ENCODE measurements at regions not wholly inside any gene's neighbourhood (a gene's known extent, or its start where the extent isn't known, plus 50 kb on each side); places are given as distances from the start of the nearest gene placed in this dataset.

GRCh38 chr9:99282406-99282805 is 60.3 kb downstream of the SEC61B start:
- no peak overlapping the region for H3K9ac ChIP-seq (ENCODE audit: low read length in 5 of 5)
- H3K36me3 ChIP-seq (ENCODE audit: control insufficient read depth in 5 of 5, insufficient read depth in 5 of 5, low read length in 5 of 5): no peaks in the 10 kb centered on the region
- H3K27me3 ChIP-seq (ENCODE audit: control insufficient read depth in 5 of 5, insufficient read depth in 4 of 5, low read length in 5 of 5): no peaks in the 10 kb centered on the region
- no peak overlapping the region for H3K27ac ChIP-seq (ENCODE audit: low read depth, low read length)
- H3K4me1 ChIP-seq (ENCODE audit: control insufficient read depth in 5 of 5, insufficient read depth in 5 of 5, low read length in 5 of 5): no peaks in the 10 kb centered on the region
- H3K9me3 ChIP-seq (ENCODE audit: control insufficient read depth in 5 of 5, low read length in 5 of 5): no peaks in the 10 kb centered on the region
- no peak overlapping the region for H3K4me3 ChIP-seq (ENCODE audit: low read depth in 1 of 5, low read length in 5 of 5)

- no peaks in the 10 kb centered on the region for H3K27me3 ChIP-seq (ENCODE audit: control insufficient read depth in 5 of 5, insufficient read depth in 4 of 5, low read length in 5 of 5)
- no peak overlapping the region for H3K9ac ChIP-seq (ENCODE audit: low read length in 5 of 5)
- no peaks in the 10 kb centered on the region for H3K36me3 ChIP-seq (ENCODE audit: control insufficient read depth in 5 of 5, insufficient read depth in 5 of 5, low read length in 5 of 5)
- no peaks in the 10 kb centered on the region for H3K9me3 ChIP-seq (ENCODE audit: control insufficient read depth in 5 of 5, low read length in 5 of 5)
- no peak overlapping the region for H3K27ac ChIP-seq (ENCODE audit: low read depth, low read length)
- H3K4me1 ChIP-seq (ENCODE audit: control insufficient read depth in 5 of 5, insufficient read depth in 5 of 5, low read length in 5 of 5): peaks cover 0 to 4% (median 0%) of the 10 kb centered on the region in 5 donors
- no peak overlapping the region for H3K4me3 ChIP-seq (ENCODE audit: low read depth in 1 of 5, low read length in 5 of 5)
These were observed 63.9 kb downstream of the SEC61B start for GRCh38 chr9:99285965-99286364.

- Histone ChIP-seq H3K9me3 (ENCODE audit: control insufficient read depth in 5 of 5, low read length in 5 of 5) (no peaks in the 10 kb centered on the region), H3K4me3 (ENCODE audit: low read depth in 1 of 5, low read length in 5 of 5) (no peak overlapping the region), H3K4me1 (ENCODE audit: control insufficient read depth in 5 of 5, insufficient read depth in 5 of 5, low read length in 5 of 5) (peaks cover 0 to 4% (median 0%) of the 10 kb centered on the region in 5 donors), H3K27ac (ENCODE audit: low read depth, low read length) (no peak overlapping the region), H3K9ac (ENCODE audit: low read length in 5 of 5) (no peak overlapping the region), H3K27me3 (ENCODE audit: control insufficient read depth in 5 of 5, insufficient read depth in 4 of 5, low read length in 5 of 5) (peaks cover 0 to 3% (median 0%) of the 10 kb centered on the region in 5 donors), H3K36me3 (ENCODE audit: control insufficient read depth in 5 of 5, insufficient read depth in 5 of 5, low read length in 5 of 5) (no peaks in the 10 kb centered on the region)
These were observed 64.5 kb downstream of the SEC61B start for GRCh38 chr9:99286536-99286935.

- Histone ChIP-seq H3K27ac (ENCODE audit: low read depth, low read length) (no peak overlapping the region), H3K36me3 (ENCODE audit: control insufficient read depth in 5 of 5, insufficient read depth in 5 of 5, low read length in 5 of 5) (no peaks in the 10 kb centered on the region), H3K4me3 (ENCODE audit: low read depth in 1 of 5, low read length in 5 of 5) (no peak overlapping the region), H3K27me3 (ENCODE audit: control insufficient read depth in 5 of 5, insufficient read depth in 4 of 5, low read length in 5 of 5) (peaks cover 0 to 6% (median 0%) of the 10 kb centered on the region in 5 donors), H3K9me3 (ENCODE audit: control insufficient read depth in 5 of 5, low read length in 5 of 5) (no peaks in the 10 kb centered on the region), H3K4me1 (ENCODE audit: control insufficient read depth in 5 of 5, insufficient read depth in 5 of 5, low read length in 5 of 5) (peaks cover 0 to 4% (median 0%) of the 10 kb centered on the region in 5 donors), H3K9ac (ENCODE audit: low read length in 5 of 5) (no peak overlapping the region)
These were observed 65.6 kb downstream of the SEC61B start for GRCh38 chr9:99287641-99288040.

GRCh38 chr9:99288830-99289229 is 66.7 kb downstream of the SEC61B start:
- Histone ChIP-seq H3K27me3 (ENCODE audit: control insufficient read depth in 5 of 5, insufficient read depth in 4 of 5, low read length in 5 of 5) (peaks cover 0 to 6% (median 0%) of the 10 kb centered on the region in 5 donors), H3K9me3 (ENCODE audit: control insufficient read depth in 5 of 5, low read length in 5 of 5) (no peaks in the 10 kb centered on the region), H3K36me3 (ENCODE audit: control insufficient read depth in 5 of 5, insufficient read depth in 5 of 5, low read length in 5 of 5) (no peaks in the 10 kb centered on the region), H3K9ac (ENCODE audit: low read length in 5 of 5) (no peak overlapping the region), H3K4me1 (ENCODE audit: control insufficient read depth in 5 of 5, insufficient read depth in 5 of 5, low read length in 5 of 5) (peaks cover 0 to 4% (median 0%) of the 10 kb centered on the region in 5 donors), H3K4me3 (ENCODE audit: low read depth in 1 of 5, low read length in 5 of 5) (no peak overlapping the region), H3K27ac (ENCODE audit: low read depth, low read length) (no peak overlapping the region)

- H3K36me3 ChIP-seq (ENCODE audit: control insufficient read depth in 5 of 5, insufficient read depth in 5 of 5, low read length in 5 of 5): no peaks in the 10 kb centered on the region
- H3K9ac ChIP-seq (ENCODE audit: low read length in 5 of 5): no peak overlapping the region
- H3K27ac ChIP-seq (ENCODE audit: low read depth, low read length): no peak overlapping the region
- peaks cover 0 to 6% (median 3%) of the 10 kb centered on the region in 5 donors for H3K27me3 ChIP-seq (ENCODE audit: control insufficient read depth in 5 of 5, insufficient read depth in 4 of 5, low read length in 5 of 5)
- H3K4me3 ChIP-seq (ENCODE audit: low read depth in 1 of 5, low read length in 5 of 5): no peak overlapping the region
- H3K4me1 ChIP-seq (ENCODE audit: control insufficient read depth in 5 of 5, insufficient read depth in 5 of 5, low read length in 5 of 5): peaks cover 0 to 7% (median 3%) of the 10 kb centered on the region in 5 donors
- H3K9me3 ChIP-seq (ENCODE audit: control insufficient read depth in 5 of 5, low read length in 5 of 5): no peaks in the 10 kb centered on the region
These were observed 72.9 kb downstream of the SEC61B start for GRCh38 chr9:99294850-99295461.

GRCh38 chr9:99296291-99296951 is 74.3 kb downstream of the SEC61B start:
- Histone ChIP-seq H3K36me3 (ENCODE audit: control insufficient read depth in 5 of 5, insufficient read depth in 5 of 5, low read length in 5 of 5) (no peaks in the 10 kb centered on the region), H3K27ac (ENCODE audit: low read depth, low read length) (no peak overlapping the region), H3K9ac (ENCODE audit: low read length in 5 of 5) (no peak overlapping the region), H3K9me3 (ENCODE audit: control insufficient read depth in 5 of 5, low read length in 5 of 5) (no peaks in the 10 kb centered on the region), H3K27me3 (ENCODE audit: control insufficient read depth in 5 of 5, insufficient read depth in 4 of 5, low read length in 5 of 5) (peaks cover 0 to 5% (median 3%) of the 10 kb centered on the region in 5 donors), H3K4me1 (ENCODE audit: control insufficient read depth in 5 of 5, insufficient read depth in 5 of 5, low read length in 5 of 5) (peaks cover 0 to 7% (median 3%) of the 10 kb centered on the region in 5 donors), H3K4me3 (ENCODE audit: low read depth in 1 of 5, low read length in 5 of 5) (peak overlapping the region; percentile 33 to 48 (median 39))

- H3K9ac ChIP-seq (ENCODE audit: low read length in 5 of 5): no peak overlapping the region
- H3K4me3 ChIP-seq (ENCODE audit: low read depth in 1 of 5, low read length in 5 of 5): no peak overlapping the region
- H3K27me3 ChIP-seq (ENCODE audit: control insufficient read depth in 5 of 5, insufficient read depth in 4 of 5, low read length in 5 of 5): peaks cover 0 to 5% (median 0%) of the 10 kb centered on the region in 5 donors
- H3K36me3 ChIP-seq (ENCODE audit: control insufficient read depth in 5 of 5, insufficient read depth in 5 of 5, low read length in 5 of 5): no peaks in the 10 kb centered on the region
- no peaks in the 10 kb centered on the region for H3K9me3 ChIP-seq (ENCODE audit: control insufficient read depth in 5 of 5, low read length in 5 of 5)
- peaks cover 0 to 7% (median 3%) of the 10 kb centered on the region in 5 donors for H3K4me1 ChIP-seq (ENCODE audit: control insufficient read depth in 5 of 5, insufficient read depth in 5 of 5, low read length in 5 of 5)
- H3K27ac ChIP-seq (ENCODE audit: low read depth, low read length): no peak overlapping the region
These were observed 76.5 kb downstream of the SEC61B start for GRCh38 chr9:99298614-99299013.

- H3K27ac ChIP-seq (ENCODE audit: low read depth, low read length): no peak overlapping the region
- no peaks in the 10 kb centered on the region for H3K9me3 ChIP-seq (ENCODE audit: control insufficient read depth in 5 of 5, low read length in 5 of 5)
- H3K4me3 ChIP-seq (ENCODE audit: low read depth in 1 of 5, low read length in 5 of 5): no peak overlapping the region
- no peak overlapping the region for H3K9ac ChIP-seq (ENCODE audit: low read length in 5 of 5)
- peaks cover 0 to 7% (median 3%) of the 10 kb centered on the region in 5 donors for H3K4me1 ChIP-seq (ENCODE audit: control insufficient read depth in 5 of 5, insufficient read depth in 5 of 5, low read length in 5 of 5)
- peaks cover 0 to 3% (median 0%) of the 10 kb centered on the region in 5 donors for H3K27me3 ChIP-seq (ENCODE audit: control insufficient read depth in 5 of 5, insufficient read depth in 4 of 5, low read length in 5 of 5)
- H3K36me3 ChIP-seq (ENCODE audit: control insufficient read depth in 5 of 5, insufficient read depth in 5 of 5, low read length in 5 of 5): no peaks in the 10 kb centered on the region
These were observed 77.4 kb downstream of the SEC61B start for GRCh38 chr9:99299211-99300102.

- no peak overlapping the region for H3K27ac ChIP-seq (ENCODE audit: low read depth, low read length)
- H3K9me3 ChIP-seq (ENCODE audit: control insufficient read depth in 5 of 5, low read length in 5 of 5): no peaks in the 10 kb centered on the region
- no peak overlapping the region for H3K4me3 ChIP-seq (ENCODE audit: low read depth in 1 of 5, low read length in 5 of 5)
- H3K36me3 ChIP-seq (ENCODE audit: control insufficient read depth in 5 of 5, insufficient read depth in 5 of 5, low read length in 5 of 5): no peaks in the 10 kb centered on the region
- no peaks in the 10 kb centered on the region for H3K27me3 ChIP-seq (ENCODE audit: control insufficient read depth in 5 of 5, insufficient read depth in 4 of 5, low read length in 5 of 5)
- H3K9ac ChIP-seq (ENCODE audit: low read length in 5 of 5): no peak overlapping the region
- peaks cover 0 to 7% (median 3%) of the 10 kb centered on the region in 5 donors for H3K4me1 ChIP-seq (ENCODE audit: control insufficient read depth in 5 of 5, insufficient read depth in 5 of 5, low read length in 5 of 5)
These were observed 78.0 kb downstream of the SEC61B start for GRCh38 chr9:99300103-99300439.

All from subcutaneous abdominal adipose tissue (tissue), 5 donors.